ENCODE measurements at regions not wholly inside any gene's neighbourhood (a gene's known extent, or its start where the extent isn't known, plus 50 kb on each side); places are given as distances from the start of the nearest gene placed in this dataset.

- in situ Hi-C loops (cut with MboI) = no loop called here
- Histone ChIP-seq H3K27me3 (replicated peaks; ENCODE audit: insufficient read depth) (no peaks in the 10 kb centered on the region), H3K79me2 (ENCODE audit: insufficient read depth) (no peaks in the 10 kb centered on the region), H3K36me3 (ENCODE audit: low read depth) (no peaks in the 10 kb centered on the region), H2AFZ (no peak overlapping the region), H4K20me1 (ENCODE audit: insufficient read depth) (no peaks in the 10 kb centered on the region), H3K9me3 (ENCODE audit: low read depth) (no peaks in the 10 kb centered on the region), H3K4me3 (no peak overlapping the region), H3K9me2 (ENCODE audit: insufficient read depth) (no peaks in the 10 kb centered on the region), H3K4me2 (ENCODE audit: unreplicated experiment) (no peak overlapping the region), H3K27ac (no peak overlapping the region), H3K9ac (no peak overlapping the region), H3F3A (ENCODE audit: insufficient read depth) (no peaks in the 10 kb centered on the region), H3K4me1 (ENCODE audit: insufficient read depth) (no peaks in the 10 kb centered on the region)
- WGBS, 2 experiments (ENCODE audit: low coverage in 1 of 2, low lambda C conversion rate in 2 of 2, missing lambda C conversion rate in 2 of 2) = 47% methylated on average over 3 of the region's 3 CpGs
- DNase-seq = no peak
- TF ChIP-seq EZH2 (IDR thresholded peaks at IDR 0.05; ENCODE audit: insufficient read depth, poor library complexity, severe bottlenecking) (no peak), EZH2phosphoT487 (IDR thresholded peaks at IDR 0.05; ENCODE audit: insufficient read depth, low read depth) (no peak)
Measured at GRCh38 chr2:122358729-122359128, 603.3 kb downstream of the TSN start.

DNA sequence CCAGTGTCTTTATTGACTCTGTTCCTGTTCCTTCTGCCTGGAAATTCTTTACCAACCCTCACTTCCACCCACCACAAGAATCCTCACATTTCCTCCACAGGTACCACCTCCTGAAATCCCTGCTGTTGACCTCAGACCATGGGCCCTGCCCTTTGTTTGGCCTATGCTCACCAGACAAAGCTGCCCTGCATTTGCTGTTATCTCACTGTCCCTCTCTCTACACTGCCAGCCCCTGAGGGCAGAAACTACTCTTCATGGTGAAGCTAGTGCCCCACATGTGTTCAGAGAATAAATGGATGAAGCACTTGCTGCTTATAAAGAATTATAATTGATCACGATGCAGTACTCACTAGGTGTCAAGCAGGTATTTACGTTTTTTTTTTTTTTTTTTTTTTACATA, 608.4 kb downstream of the TSN start:
- H3K9ac ChIP-seq = no peak overlapping the region
- H3K79me2 ChIP-seq (ENCODE audit: insufficient read depth) = no peaks in the 10 kb centered on the region
- no peak for DNase-seq
- WGBS, 2 experiments (ENCODE audit: low coverage in 1 of 2, low lambda C conversion rate in 2 of 2, missing lambda C conversion rate in 2 of 2) = 46 to 48% methylated on average over 2 of the region's 2 CpGs
- H3K4me2 ChIP-seq (ENCODE audit: unreplicated experiment) = no peak overlapping the region
- in situ Hi-C loops (cut with MboI) = no loop called here
- no peak overlapping the region for H3K4me3 ChIP-seq
- H3K9me2 ChIP-seq (ENCODE audit: insufficient read depth) = no peaks in the 10 kb centered on the region
- no peaks in the 10 kb centered on the region for H3F3A ChIP-seq (ENCODE audit: insufficient read depth)
- H3K9me3 ChIP-seq (ENCODE audit: low read depth) = no peaks in the 10 kb centered on the region
- H2AFZ ChIP-seq = no peak overlapping the region
- H3K27me3 ChIP-seq (replicated peaks; ENCODE audit: insufficient read depth) = no peaks in the 10 kb centered on the region
- TF ChIP-seq EZH2 (IDR thresholded peaks at IDR 0.05; ENCODE audit: insufficient read depth, poor library complexity, severe bottlenecking) (no peak), EZH2phosphoT487 (IDR thresholded peaks at IDR 0.05; ENCODE audit: insufficient read depth, low read depth) (no peak)
- H3K36me3 ChIP-seq (ENCODE audit: low read depth) = no peaks in the 10 kb centered on the region
- no peaks in the 10 kb centered on the region for H4K20me1 ChIP-seq (ENCODE audit: insufficient read depth)
- H3K4me1 ChIP-seq (ENCODE audit: insufficient read depth) = no peaks in the 10 kb centered on the region
- no peak overlapping the region for H3K27ac ChIP-seq

- Histone ChIP-seq H3K4me1 (ENCODE audit: insufficient read depth) (no peaks in the 10 kb centered on the region), H3K27me3 (replicated peaks; ENCODE audit: insufficient read depth) (no peaks in the 10 kb centered on the region), H3K79me2 (ENCODE audit: insufficient read depth) (no peaks in the 10 kb centered on the region), H3K36me3 (ENCODE audit: low read depth) (no peaks in the 10 kb centered on the region), H3K4me2 (ENCODE audit: unreplicated experiment) (no peak overlapping the region), H3F3A (ENCODE audit: insufficient read depth) (no peaks in the 10 kb centered on the region), H4K20me1 (ENCODE audit: insufficient read depth) (no peaks in the 10 kb centered on the region), H3K9me2 (ENCODE audit: insufficient read depth) (no peaks in the 10 kb centered on the region), H3K9ac (no peak overlapping the region), H3K27ac (no peak overlapping the region), H3K9me3 (ENCODE audit: low read depth) (no peaks in the 10 kb centered on the region), H2AFZ (no peak overlapping the region), H3K4me3 (no peak overlapping the region)
- 49 to 70% methylated on average over 2 of the region's 2 CpGs for WGBS, 2 experiments (ENCODE audit: low coverage in 1 of 2, low lambda C conversion rate in 2 of 2, missing lambda C conversion rate in 2 of 2)
- DNase-seq = no peak
- TF ChIP-seq EZH2 (IDR thresholded peaks at IDR 0.05; ENCODE audit: insufficient read depth, poor library complexity, severe bottlenecking) (no peak), EZH2phosphoT487 (IDR thresholded peaks at IDR 0.05; ENCODE audit: insufficient read depth, low read depth) (no peak)
- in situ Hi-C loops (cut with MboI) = no loop called here
Measured at GRCh38 chr2:122366427-122366826, 611.0 kb downstream of the TSN start.

- DNase-seq = no peak
- no peak overlapping the region for H2AFZ ChIP-seq
- no peak overlapping the region for H3K4me2 ChIP-seq (ENCODE audit: unreplicated experiment)
- no peak overlapping the region for H3K9ac ChIP-seq
- no peak overlapping the region for H3K4me3 ChIP-seq
- H4K20me1 ChIP-seq (ENCODE audit: insufficient read depth) = no peaks in the 10 kb centered on the region
- H3K79me2 ChIP-seq (ENCODE audit: insufficient read depth) = no peaks in the 10 kb centered on the region
- no peaks in the 10 kb centered on the region for H3K4me1 ChIP-seq (ENCODE audit: insufficient read depth)
- no peaks in the 10 kb centered on the region for H3K9me2 ChIP-seq (ENCODE audit: insufficient read depth)
- no peak overlapping the region for H3K27ac ChIP-seq
- no peaks in the 10 kb centered on the region for H3K9me3 ChIP-seq (ENCODE audit: low read depth)
- no peaks in the 10 kb centered on the region for H3K27me3 ChIP-seq (replicated peaks; ENCODE audit: insufficient read depth)
- in situ Hi-C loops (cut with MboI) = no loop called here
- 47 to 51% methylated on average over 7 of the region's 7 CpGs for WGBS, 2 experiments (ENCODE audit: low coverage in 1 of 2, low lambda C conversion rate in 2 of 2, missing lambda C conversion rate in 2 of 2)
- no peaks in the 10 kb centered on the region for H3K36me3 ChIP-seq (ENCODE audit: low read depth)
- H3F3A ChIP-seq (ENCODE audit: insufficient read depth) = no peaks in the 10 kb centered on the region
- TF ChIP-seq EZH2phosphoT487 (IDR thresholded peaks at IDR 0.05; ENCODE audit: insufficient read depth, low read depth) (no peak), EZH2 (IDR thresholded peaks at IDR 0.05; ENCODE audit: insufficient read depth, poor library complexity, severe bottlenecking) (no peak)
Measured at GRCh38 chr2:122366969-122367645, 611.7 kb downstream of the TSN start.

DNA sequence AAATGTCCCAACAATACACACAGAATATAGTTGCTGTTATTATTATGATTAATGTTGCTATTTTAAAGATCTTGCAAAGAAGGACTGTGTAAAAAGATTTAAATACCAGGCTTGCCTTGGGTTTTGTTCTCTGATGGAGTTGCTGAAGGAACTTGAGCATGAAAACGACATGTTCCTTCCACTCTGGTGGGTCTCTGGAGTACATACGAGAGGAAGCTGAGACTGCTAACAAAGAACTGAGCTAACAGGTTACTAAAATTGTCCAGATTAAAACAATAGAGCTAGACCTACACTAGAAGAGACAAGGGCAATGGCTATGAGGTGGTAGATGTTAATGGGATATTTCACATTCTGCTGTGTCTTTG, 612.2 kb downstream of the TSN start:
- Histone ChIP-seq H3K27ac (no peak overlapping the region), H3K9ac (no peak overlapping the region), H3K9me3 (ENCODE audit: low read depth) (no peaks in the 10 kb centered on the region), H3F3A (ENCODE audit: insufficient read depth) (no peaks in the 10 kb centered on the region), H4K20me1 (ENCODE audit: insufficient read depth) (no peaks in the 10 kb centered on the region), H3K4me2 (ENCODE audit: unreplicated experiment) (no peak overlapping the region), H3K9me2 (ENCODE audit: insufficient read depth) (no peaks in the 10 kb centered on the region), H3K4me3 (no peak overlapping the region), H3K27me3 (replicated peaks; ENCODE audit: insufficient read depth) (no peaks in the 10 kb centered on the region), H3K4me1 (ENCODE audit: insufficient read depth) (no peaks in the 10 kb centered on the region), H2AFZ (no peak overlapping the region), H3K36me3 (ENCODE audit: low read depth) (no peaks in the 10 kb centered on the region), H3K79me2 (ENCODE audit: insufficient read depth) (no peaks in the 10 kb centered on the region)
- in situ Hi-C loops (cut with MboI) = no loop called here
- TF ChIP-seq EZH2phosphoT487 (IDR thresholded peaks at IDR 0.05; ENCODE audit: insufficient read depth, low read depth) (no peak), EZH2 (IDR thresholded peaks at IDR 0.05; ENCODE audit: insufficient read depth, poor library complexity, severe bottlenecking) (no peak)
- DNase-seq = no peak
- 41 to 51% methylated on average over 2 of the region's 2 CpGs for WGBS, 2 experiments (ENCODE audit: low coverage in 1 of 2, low lambda C conversion rate in 2 of 2, missing lambda C conversion rate in 2 of 2)
